H9 (cell line): ENCODE measurements at regions not wholly inside any gene's neighbourhood (a gene's known extent, or its start where the extent isn't known, plus 50 kb on each side); places are given as distances from the start of the nearest gene placed in this dataset.

ENCODE experiments used
- DNase-seq: peaks from one replicate; pipeline ENCODE4 v3.0.0-alpha.2; 2017
- H2AFZ ChIP-seq: one replicate; pipeline ENCODE4 v1.6.1; 2013; ENCODE audit warnings: mild to moderate bottlenecking, low read length, control low read depth, moderate library complexity
- H2AK5ac ChIP-seq: 2 replicates; pipeline ENCODE4 v1.6.1; 2013; ENCODE audit warnings: low read length, control low read depth, mixed read lengths; ENCODE audit not compliant: insufficient read length
- H2BK120ac ChIP-seq: one replicate; pipeline ENCODE4 v1.6.1; 2013; ENCODE audit warnings: low read depth, mild to moderate bottlenecking, low read length, control low read depth, inconsistent platforms; ENCODE audit not compliant: poor library complexity, severe bottlenecking
- H2BK12ac ChIP-seq: 2 replicates; pipeline ENCODE4 v1.6.1; 2013; ENCODE audit warnings: low read length, control low read depth, mixed read lengths, low read depth; ENCODE audit not compliant: insufficient read length
- H2BK15ac ChIP-seq: 2 replicates; pipeline ENCODE4 v1.6.1; 2013; ENCODE audit warnings: low read depth, low read length, control low read depth
- H2BK20ac ChIP-seq: one replicate; pipeline ENCODE4 v1.6.1; 2013; ENCODE audit warnings: low read depth, mild to moderate bottlenecking, low read length, control low read depth, inconsistent platforms; ENCODE audit not compliant: poor library complexity, severe bottlenecking
- H2BK5ac ChIP-seq: 2 replicates; pipeline ENCODE4 v1.6.1; 2013; ENCODE audit warnings: low read length, control low read depth, mixed read lengths; ENCODE audit not compliant: insufficient read length
- H3K14ac ChIP-seq: 2 replicates; pipeline ENCODE4 v1.6.1; 2013; ENCODE audit warnings: low read length, control low read depth; ENCODE audit not compliant: insufficient read depth
- H3K18ac ChIP-seq: 2 replicates; pipeline ENCODE4 v1.6.1; 2013; ENCODE audit warnings: low read depth, mild to moderate bottlenecking, mixed read lengths, low read length, control low read depth; ENCODE audit not compliant: insufficient read length
- H3K23ac ChIP-seq: 2 replicates; pipeline ENCODE4 v1.6.1; 2013; ENCODE audit warnings: low read length, control low read depth, mixed read lengths, low read depth; ENCODE audit not compliant: insufficient read length
- H3K23me2 ChIP-seq: 2 replicates; pipeline ENCODE4 v1.6.1; 2013; ENCODE audit warnings: low read depth, mild to moderate bottlenecking, mixed read lengths, low read length, control low read depth; ENCODE audit not compliant: insufficient read length, poor library complexity, severe bottlenecking
- H3K27ac ChIP-seq: 2 replicates; pipeline ENCODE4 v1.5.1; 2013; ENCODE audit warnings: low read length, control low read depth, mixed read lengths, low read depth; ENCODE audit not compliant: insufficient read length
- H3K27me3 ChIP-seq: 2 replicates; pipeline ENCODE4 v1.6.1; 2013; ENCODE audit warnings: low read length, control low read depth, inconsistent platforms; ENCODE audit not compliant: insufficient read depth
- H3K4ac ChIP-seq: 2 replicates; pipeline ENCODE4 v1.6.1; 2013; ENCODE audit warnings: low read depth, mild to moderate bottlenecking, control low read depth, inconsistent platforms, low read length, moderate library complexity
- H3K4me1 ChIP-seq: 2 replicates; pipeline ENCODE4 v1.6.1; 2013; ENCODE audit warnings: low read length, control low read depth, inconsistent platforms; ENCODE audit not compliant: insufficient read depth
- H3K4me2 ChIP-seq: 2 replicates; pipeline ENCODE4 v1.6.1; 2013; ENCODE audit warnings: low read length, control low read depth, mixed read lengths; ENCODE audit not compliant: insufficient read length, insufficient read depth
- H3K56ac ChIP-seq: 2 replicates; pipeline ENCODE4 v1.6.1; 2013; ENCODE audit warnings: low read depth, mild to moderate bottlenecking, mixed read lengths, low read length, control low read depth; ENCODE audit not compliant: insufficient read length
- H3K79me1 ChIP-seq: 2 replicates; pipeline ENCODE4 v1.6.1; 2013; ENCODE audit warnings: low read depth, mild to moderate bottlenecking, moderate library complexity, low read length, control low read depth, inconsistent platforms; ENCODE audit not compliant: insufficient read depth, poor library complexity, severe bottlenecking
- H3K79me2 ChIP-seq: 2 replicates; pipeline ENCODE4 v1.6.1; 2013; ENCODE audit warnings: low read length, control low read depth, inconsistent platforms; ENCODE audit not compliant: insufficient read depth
- H3K9ac ChIP-seq: 2 replicates; pipeline ENCODE4 v1.6.1; 2013; ENCODE audit warnings: low read length, control low read depth, mixed read lengths; ENCODE audit not compliant: insufficient read length; ENCODE audit errors: extremely low read depth
- H3K9me3 ChIP-seq: one replicate; pipeline ENCODE4 v1.6.1; 2013; ENCODE audit warnings: low read depth, low read length, inconsistent platforms; ENCODE audit not compliant: control insufficient read depth
- H3T11ph ChIP-seq: one replicate; pipeline ENCODE4 v1.6.1; 2013; ENCODE audit warnings: mild to moderate bottlenecking, low read length, control low read depth, inconsistent platforms
- H4K20me1 ChIP-seq: one replicate; pipeline ENCODE4 v1.6.1; 2013; ENCODE audit not compliant: control insufficient read depth, insufficient read length, insufficient read depth
- H4K5ac ChIP-seq: 2 replicates; pipeline ENCODE4 v1.6.1; 2013; ENCODE audit warnings: low read depth, mild to moderate bottlenecking, mixed read lengths, low read length, control low read depth; ENCODE audit not compliant: insufficient read length
- H4K8ac ChIP-seq: replicated peaks from 2 replicates; pipeline ENCODE4 v1.6.1; 2013; ENCODE audit warnings: low read length, control low read depth, mixed read lengths, low read depth; ENCODE audit not compliant: insufficient read length
- H4K91ac ChIP-seq: 2 replicates; pipeline ENCODE4 v1.6.1; 2013; ENCODE audit warnings: low read depth, mild to moderate bottlenecking, moderate library complexity, mixed read lengths, low read length, control low read depth; ENCODE audit not compliant: insufficient read length
- H3K27ac Mint-ChIP-seq, 3 experiments: 2 replicates in 2 of 3; 3 replicates in 1 of 3; pipeline ENCODE4 v1.8.0; 2020 to 2021; ENCODE audit warnings: mixed read lengths in 3 of 3, mild to moderate bottlenecking in 1 of 3, moderate library complexity in 1 of 3
- H3K27me3 Mint-ChIP-seq: 2 replicates; pipeline ENCODE4 v1.8.0; 2021; ENCODE audit warnings: low read depth, mild to moderate bottlenecking, moderate library complexity, mixed read lengths
- H3K36me3 Mint-ChIP-seq, 3 experiments: 2 replicates in 2 of 3; 3 replicates in 1 of 3; pipeline ENCODE4 v1.8.0; 2020 to 2021; ENCODE audit warnings: low read depth in 3 of 3, mixed read lengths in 3 of 3; ENCODE audit not compliant: insufficient read depth in 1 of 3
- H3K4me1 Mint-ChIP-seq, 2 experiments: 2 replicates each; pipeline ENCODE4 v1.8.0; 2020; ENCODE audit warnings: mixed read lengths in 2 of 2
- H3K4me3 Mint-ChIP-seq, 2 experiments: 2 replicates in 1 of 2; 3 replicates in 1 of 2; pipeline ENCODE4 v1.8.0; 2020 to 2021; ENCODE audit warnings: mild to moderate bottlenecking in 2 of 2, mixed read lengths in 2 of 2, moderate library complexity in 1 of 2
- H3K9me3 Mint-ChIP-seq, 2 experiments: 2 replicates in 1 of 2; 3 replicates in 1 of 2; pipeline ENCODE4 v1.8.0; 2020; ENCODE audit warnings: mild to moderate bottlenecking in 2 of 2, mixed read lengths in 2 of 2, moderate library complexity in 1 of 2
- CTCF ChIP-seq: fragments of 200-600 bp; sonication (generic); conservative IDR thresholded peaks from 3 replicates; pipeline ENCODE4 v1.8.0; 2021; ENCODE audit warnings: antibody characterized with exemption, mild to moderate bottlenecking
- WGBS: extraction: QIAGEN DNeasy Blood & Tissue Kit; methylation state at CpG from one replicate; pipeline ENCODE4 v1.1.7; 2013; ENCODE audit warnings: missing lambda C conversion rate, low lambda C conversion rate, mixed read lengths; ENCODE audit not compliant: insufficient read length; ENCODE audit errors: extremely low coverage; 5-methylcytosine and 5-hydroxymethylcytosine counted together

GRCh38 chr14:44438221-44438620, 68.9 kb downstream of the FSCB start:
- Histone ChIP-seq H2BK20ac (no peak overlapping the region), H4K91ac (no peak overlapping the region), H3K4me2 (no peak overlapping the region), H2BK15ac (no peak overlapping the region), H3K56ac (no peak overlapping the region), H4K8ac (no peak overlapping the region), H3K14ac (no peak overlapping the region), H2BK5ac (no peak overlapping the region), H3K79me1 (no peaks in the 10 kb centered on the region), H3K4ac (no peak overlapping the region), H3K27ac (no peak overlapping the region), H4K5ac (no peak overlapping the region), H3K18ac (no peak overlapping the region), H3K79me2 (no peaks in the 10 kb centered on the region), H2AK5ac (no peak overlapping the region), H3K9ac (no peak overlapping the region), H3K23me2 (no peaks in the 10 kb centered on the region), H3K4me1 (no peaks in the 10 kb centered on the region), H2BK120ac (no peak overlapping the region), H2BK12ac (no peak overlapping the region), H3T11ph (no peak overlapping the region), H4K20me1 (no peaks in the 10 kb centered on the region), H2AFZ (no peak overlapping the region), H3K9me3 (no peaks in the 10 kb centered on the region), H3K27me3 (no peaks in the 10 kb centered on the region), H3K23ac (no peak overlapping the region)
- no peak for DNase-seq
- TF ChIP-seq CTCF: no peak
- no peaks in the 10 kb centered on the region for H3K4me1 Mint-ChIP-seq
- H3K27me3 Mint-ChIP-seq: no peaks in the 10 kb centered on the region
- H3K9me3 Mint-ChIP-seq: peaks cover 4 to 5% of the 10 kb centered on the region in 2 experiments; a peak in 3 of 5 replicates
- no peak overlapping the region for H3K4me3 Mint-ChIP-seq
- H3K36me3 Mint-ChIP-seq: peaks cover 0 to 4% (median 0%) of the 10 kb centered on the region in 3 experiments; a peak in 1 of 7 replicates
- no CpG with 5 or more reads among the region's 1 CpG for WGBS
- H3K27ac Mint-ChIP-seq: no peak overlapping the region
